ENCODE measurements at regions not wholly inside any gene's neighbourhood (a gene's known extent, or its start where the extent isn't known, plus 50 kb on each side); places are given as distances from the start of the nearest gene placed in this dataset.

DNA sequence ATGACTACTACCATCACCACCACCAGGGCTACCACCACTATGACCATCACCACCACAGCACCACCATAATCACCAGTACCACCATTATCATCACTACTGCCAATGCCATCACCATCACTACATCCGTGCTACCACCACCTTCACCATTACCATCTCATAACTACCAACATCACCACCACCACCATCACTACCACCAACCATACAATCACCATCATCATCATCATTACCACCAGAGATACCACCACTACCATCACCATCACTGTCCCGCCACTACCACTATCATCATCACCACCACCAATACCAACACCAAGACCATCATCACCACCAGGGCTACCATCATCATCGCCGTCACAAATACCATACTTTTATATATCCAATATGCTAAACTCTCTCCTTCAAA, 369.6 kb upstream of the DYNLRB2 start:
- H3K27ac ChIP-seq (ENCODE audit: low read depth, low read length), result no peak overlapping the region
- H3K4me3 ChIP-seq (ENCODE audit: low read depth, low read length), result no peak overlapping the region
- H3K9me3 ChIP-seq (ENCODE audit: control insufficient read depth, insufficient read depth, low read length), result peaks cover 2% of the 10 kb centered on the region; the same call in 1 of the 2 replicates
- TF ChIP-seq, protein P1, sequence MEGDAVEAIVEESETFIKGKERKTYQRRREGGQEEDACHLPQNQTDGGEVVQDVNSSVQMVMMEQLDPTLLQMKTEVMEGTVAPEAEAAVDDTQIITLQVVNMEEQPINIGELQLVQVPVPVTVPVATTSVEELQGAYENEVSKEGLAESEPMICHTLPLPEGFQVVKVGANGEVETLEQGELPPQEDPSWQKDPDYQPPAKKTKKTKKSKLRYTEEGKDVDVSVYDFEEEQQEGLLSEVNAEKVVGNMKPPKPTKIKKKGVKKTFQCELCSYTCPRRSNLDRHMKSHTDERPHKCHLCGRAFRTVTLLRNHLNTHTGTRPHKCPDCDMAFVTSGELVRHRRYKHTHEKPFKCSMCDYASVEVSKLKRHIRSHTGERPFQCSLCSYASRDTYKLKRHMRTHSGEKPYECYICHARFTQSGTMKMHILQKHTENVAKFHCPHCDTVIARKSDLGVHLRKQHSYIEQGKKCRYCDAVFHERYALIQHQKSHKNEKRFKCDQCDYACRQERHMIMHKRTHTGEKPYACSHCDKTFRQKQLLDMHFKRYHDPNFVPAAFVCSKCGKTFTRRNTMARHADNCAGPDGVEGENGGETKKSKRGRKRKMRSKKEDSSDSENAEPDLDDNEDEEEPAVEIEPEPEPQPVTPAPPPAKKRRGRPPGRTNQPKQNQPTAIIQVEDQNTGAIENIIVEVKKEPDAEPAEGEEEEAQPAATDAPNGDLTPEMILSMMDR (IDR thresholded peaks at IDR 0.05; ENCODE audit: low read depth, low read length), result no peak
- POLR2A ChIA-PET, result no interaction called here
- DNase-seq (ENCODE audit: low read depth, low spot score), result no peak
- no peaks in the 10 kb centered on the region for H3K27me3 ChIP-seq (ENCODE audit: control insufficient read depth, insufficient read depth, low read length)
- CTCF ChIA-PET, result no interaction called here

DNA sequence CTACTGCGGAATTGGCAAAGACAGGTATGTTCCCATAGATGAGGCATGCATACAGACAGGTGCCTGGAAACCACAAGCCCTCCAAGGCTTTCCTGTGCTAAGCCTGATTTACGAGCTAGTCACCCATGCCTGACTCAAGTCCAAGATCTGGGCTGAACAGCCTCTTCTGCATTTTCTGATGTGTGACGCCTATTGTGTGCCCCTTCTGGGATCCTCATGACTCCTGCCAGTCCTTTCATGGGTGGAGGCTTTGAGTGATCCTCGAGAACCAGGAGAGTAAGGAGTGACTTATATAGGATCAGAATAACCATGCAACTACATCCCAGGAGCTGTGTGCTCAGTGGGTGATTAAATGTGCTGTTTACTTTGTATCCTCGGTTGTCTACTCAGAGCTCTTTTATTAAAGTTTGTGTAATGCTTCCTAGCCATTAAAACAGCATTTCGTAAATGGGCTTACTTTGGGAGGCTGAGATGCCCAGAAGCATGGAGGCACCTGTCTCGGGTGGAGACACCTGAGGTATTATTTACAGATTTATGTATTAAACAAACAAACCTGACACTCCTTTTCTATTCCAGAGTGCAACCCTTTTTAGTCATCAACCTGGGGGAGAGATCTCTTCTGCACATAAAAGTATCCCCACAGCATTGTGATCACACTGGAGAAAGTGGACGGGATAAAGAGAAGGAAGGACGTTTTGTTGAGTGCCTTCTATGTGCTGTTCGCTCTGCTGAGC, 373.0 kb upstream of the DYNLRB2 start:
- Histone ChIP-seq H3K4me3 (ENCODE audit: low read depth, low read length) (no peak overlapping the region), H3K9me3 (ENCODE audit: control insufficient read depth, insufficient read depth, low read length) (peaks cover 5% of the 10 kb centered on the region; the same call in 1 of the 2 replicates), H3K27me3 (ENCODE audit: control insufficient read depth, insufficient read depth, low read length) (no peaks in the 10 kb centered on the region), H3K27ac (ENCODE audit: low read depth, low read length) (no peak overlapping the region)
- ChIA-PET CTCF (interaction anchor here (0.5 to 0.6 kb wide), 2 partner anchors 73 to 169 kb away, joined by 3 read pairs; no protein-coding TSS in a partner anchor), POLR2A (no interaction called here)
- DNase-seq (ENCODE audit: low read depth, low spot score), result no peak
- TF ChIP-seq, protein P1 (IDR thresholded peaks at IDR 0.05; ENCODE audit: low read depth, low read length), result no peak

DNA sequence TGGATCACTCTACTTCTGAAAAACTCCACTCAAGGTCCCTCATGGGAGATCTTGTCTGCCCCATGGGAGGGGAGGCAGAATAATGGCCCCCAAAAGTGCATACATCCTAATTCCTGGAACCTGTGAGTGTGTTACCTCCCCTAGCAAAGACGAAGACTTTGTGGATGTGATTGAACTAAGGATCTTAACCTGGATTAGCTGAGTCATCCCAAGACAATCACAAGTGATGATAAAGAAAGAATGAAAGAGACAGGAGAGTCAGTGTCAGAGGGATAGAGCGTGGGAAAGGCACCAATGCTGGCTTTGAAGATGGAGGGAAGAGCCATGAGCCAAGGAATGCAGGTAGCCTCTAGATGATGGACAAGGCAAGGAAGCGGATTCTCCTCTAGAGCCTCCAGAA, 374.7 kb upstream of the DYNLRB2 start:
- no peak overlapping the region for H3K27ac ChIP-seq (ENCODE audit: low read depth, low read length)
- H3K9me3 ChIP-seq (ENCODE audit: control insufficient read depth, insufficient read depth, low read length), result peaks cover 5% of the 10 kb centered on the region; the same call in 1 of the 2 replicates
- POLR2A ChIA-PET, result no interaction called here
- DNase-seq (ENCODE audit: low read depth, low spot score), result no peak
- H3K27me3 ChIP-seq (ENCODE audit: control insufficient read depth, insufficient read depth, low read length), result no peaks in the 10 kb centered on the region
- H3K4me3 ChIP-seq (ENCODE audit: low read depth, low read length), result no peak overlapping the region
- CTCF ChIA-PET, result no interaction called here
- TF ChIP-seq, protein P1 (IDR thresholded peaks at IDR 0.05; ENCODE audit: low read depth, low read length), result no peak

DNA sequence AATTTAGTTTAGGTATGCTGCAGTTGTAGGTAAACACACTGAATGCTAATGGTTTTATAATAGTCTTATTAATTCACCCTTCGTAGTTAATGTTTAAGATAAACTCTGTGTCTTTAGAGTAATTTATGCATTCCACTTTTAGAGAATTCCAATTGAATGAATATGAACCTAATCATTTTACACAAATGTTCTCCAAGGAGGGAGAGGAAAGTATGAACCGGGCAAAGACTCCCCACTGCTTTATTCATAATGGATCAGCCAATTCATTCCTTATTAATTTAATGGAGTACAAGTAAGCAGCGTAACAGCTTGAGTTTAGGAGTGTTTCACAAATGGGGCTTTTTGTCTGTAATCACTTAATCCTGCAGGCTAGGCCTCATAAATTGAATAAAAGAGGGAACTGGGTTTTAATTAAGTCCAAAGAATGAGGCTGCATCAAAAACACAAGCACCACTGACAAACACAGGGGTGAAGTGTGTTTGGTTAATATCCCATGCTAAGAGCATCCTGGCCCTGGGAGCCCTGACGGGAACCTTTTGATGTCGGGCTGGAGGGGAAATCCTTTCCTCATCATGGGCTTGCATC, 375.7 kb upstream of the DYNLRB2 start:
- POLR2A ChIA-PET, result no interaction called here
- Histone ChIP-seq H3K4me3 (ENCODE audit: low read depth, low read length) (no peak overlapping the region), H3K9me3 (ENCODE audit: control insufficient read depth, insufficient read depth, low read length) (peaks cover 5% of the 10 kb centered on the region; the same call in 1 of the 2 replicates), H3K27me3 (ENCODE audit: control insufficient read depth, insufficient read depth, low read length) (no peaks in the 10 kb centered on the region), H3K27ac (ENCODE audit: low read depth, low read length) (no peak overlapping the region)
- DNase-seq (ENCODE audit: low read depth, low spot score), result no peak
- TF ChIP-seq, protein P1 (IDR thresholded peaks at IDR 0.05; ENCODE audit: low read depth, low read length), result no peak
- CTCF ChIA-PET, result interaction anchor here (0.5 to 1.8 kb wide), 2 partner anchors 13 to 1309 kb away, joined by 4 to 5 read pairs; no protein-coding TSS in a partner anchor

DNA sequence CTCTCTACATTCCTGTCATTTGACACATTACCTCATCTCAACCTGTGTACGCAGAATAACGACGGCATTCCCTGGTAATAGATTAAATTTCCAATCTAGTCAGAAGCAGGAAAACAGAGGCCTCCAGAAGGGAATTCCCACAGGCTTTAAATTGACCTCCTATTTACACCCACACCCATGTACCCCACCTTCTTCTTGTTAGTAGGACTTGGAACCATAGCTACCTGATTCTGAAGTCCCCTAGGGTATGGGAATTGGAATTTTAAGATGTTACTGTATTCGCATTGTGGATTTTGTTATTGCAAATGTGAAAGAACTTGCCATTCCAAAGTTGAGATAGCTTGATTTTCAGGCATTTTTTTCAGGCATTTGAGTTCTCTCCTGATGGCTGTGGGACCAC, 377.5 kb upstream of the DYNLRB2 start:
- CTCF ChIA-PET, result no interaction called here
- Histone ChIP-seq H3K27me3 (ENCODE audit: control insufficient read depth, insufficient read depth, low read length) (no peaks in the 10 kb centered on the region), H3K9me3 (ENCODE audit: control insufficient read depth, insufficient read depth, low read length) (peaks cover 5% of the 10 kb centered on the region; the same call in 1 of the 2 replicates), H3K4me3 (ENCODE audit: low read depth, low read length) (no peak overlapping the region), H3K27ac (ENCODE audit: low read depth, low read length) (no peak overlapping the region)
- POLR2A ChIA-PET, result no interaction called here
- DNase-seq (ENCODE audit: low read depth, low spot score), result no peak
- TF ChIP-seq, protein P1 (IDR thresholded peaks at IDR 0.05; ENCODE audit: low read depth, low read length), result no peak
